ENCODE measurements at regions not wholly inside any gene's neighbourhood (a gene's known extent, or its start where the extent isn't known, plus 50 kb on each side); places are given as distances from the start of the nearest gene placed in this dataset.
"Not testable (repeated sequence)": the region's sequence is repeated elsewhere in the genome, so short reads cannot be mapped to it uniquely, and the experiment has no call there.

GRCh38 chr2:123696799-123697410, 328.2 kb upstream of the CNTNAP5 start:
- DNase-seq (ENCODE audit: low read depth): no peak

GRCh38 chr2:123715467-123715982, 309.6 kb upstream of the CNTNAP5 start:
- no peak for DNase-seq (ENCODE audit: low read depth)

GRCh38 chr2:123717636-123718334, 307.3 kb upstream of the CNTNAP5 start:
- DNase-seq (ENCODE audit: low read depth): no peak

GRCh38 chr2:123720760-123721159, 304.3 kb upstream of the CNTNAP5 start:
- DNase-seq (ENCODE audit: low read depth): no peak

- no peak for DNase-seq (ENCODE audit: low read depth)
These were observed 301.4 kb upstream of the CNTNAP5 start for GRCh38 chr2:123723706-123724105.

- no peak for DNase-seq (ENCODE audit: low read depth)
These were observed 292.5 kb upstream of the CNTNAP5 start for GRCh38 chr2:123732563-123732962.

- no peak for DNase-seq (ENCODE audit: low read depth)
These were observed 287.7 kb upstream of the CNTNAP5 start for GRCh38 chr2:123737371-123737770.

- DNase-seq (ENCODE audit: low read depth): peak; percentile 0
These were observed 286.4 kb upstream of the CNTNAP5 start for GRCh38 chr2:123738643-123739042.

- DNase-seq (ENCODE audit: low read depth): no peak
These were observed 279.1 kb upstream of the CNTNAP5 start for GRCh38 chr2:123746006-123746405.

- DNase-seq (ENCODE audit: low read depth): no peak
These were observed 277.8 kb upstream of the CNTNAP5 start for GRCh38 chr2:123747326-123747725.

GRCh38 chr2:123762221-123762620, 262.9 kb upstream of the CNTNAP5 start:
- DNase-seq (ENCODE audit: low read depth): no peak

GRCh38 chr2:123768233-123768632, 256.9 kb upstream of the CNTNAP5 start:
- DNase-seq (ENCODE audit: low read depth): no peak

GRCh38 chr2:123769001-123769400, 256.1 kb upstream of the CNTNAP5 start:
- no peak for DNase-seq (ENCODE audit: low read depth)

GRCh38 chr2:123770996-123771720, 253.9 kb upstream of the CNTNAP5 start:
- no peak for DNase-seq (ENCODE audit: low read depth)

GRCh38 chr2:123771928-123772632, 253.0 kb upstream of the CNTNAP5 start:
- no peak for DNase-seq (ENCODE audit: low read depth)

- DNase-seq (ENCODE audit: low read depth): no peak
These were observed 248.0 kb upstream of the CNTNAP5 start for GRCh38 chr2:123777116-123777515.

- no peak for DNase-seq (ENCODE audit: low read depth)
These were observed 241.9 kb upstream of the CNTNAP5 start for GRCh38 chr2:123783164-123783563.

GRCh38 chr2:123785332-123785731, 239.8 kb upstream of the CNTNAP5 start:
- DNase-seq (ENCODE audit: low read depth): no peak

GRCh38 chr2:123791207-123791606, 233.9 kb upstream of the CNTNAP5 start:
- DNase-seq (ENCODE audit: low read depth): no peak

- no peak for DNase-seq (ENCODE audit: low read depth)
These were observed 233.4 kb upstream of the CNTNAP5 start for GRCh38 chr2:123791684-123792083.

GRCh38 chr2:123804126-123804525, 221.0 kb upstream of the CNTNAP5 start:
- DNase-seq (ENCODE audit: low read depth): not testable (repeated sequence)

GRCh38 chr2:123805746-123806145, 219.3 kb upstream of the CNTNAP5 start:
- DNase-seq (ENCODE audit: low read depth): not testable (repeated sequence)

Measured in renal cortical epithelial cell (primary cell).